B cell (primary cell): ENCODE measurements at regions not wholly inside any gene's neighbourhood (a gene's known extent, or its start where the extent isn't known, plus 50 kb on each side); places are given as distances from the start of the nearest gene placed in this dataset.

Experiments used
- ATAC-seq: fragments of 200-7000 bp; cut with Tn5 transposase; one replicate; pipeline ENCODE4 v1.10.0; 2021; ENCODE audit warnings: low read depth, mild to moderate bottlenecking, moderate number of reproducible peaks, moderate library complexity
- CTCF ChIA-PET: fragments of 350-600 bp; sonication (Branson Sonifier 250); formaldehyde crosslinking; loops from one replicate; lab custom pipeline; 2021; ENCODE audit warnings: antibody characterized with exemption, inconsistent platforms; lab: Charles Lee
- POLR2A ChIA-PET: fragments of 350-600 bp; sonication (Branson Sonifier 250); formaldehyde crosslinking; loops from one replicate; lab custom pipeline; 2021; ENCODE audit warnings: antibody characterized with exemption; lab: Charles Lee
- DNase-seq: peaks from one replicate; pipeline ENCODE4 v3.0.0; 2013
- H2AFZ ChIP-seq: 2 replicates; pipeline ENCODE4 v1.6.1; 2012; ENCODE audit warnings: mild to moderate bottlenecking, low read depth, low read length; ENCODE audit not compliant: insufficient read depth, poor library complexity, severe bottlenecking
- H3K27ac ChIP-seq, 2 donors: 1 replicate in 1 of 2; 2 replicates in 1 of 2; pipeline ENCODE4 v1.5.1; 2012 to 2013; ENCODE audit warnings: low read length in 2 of 2, mild to moderate bottlenecking in 2 of 2, moderate library complexity in 1 of 2
- H3K27me3 ChIP-seq, 4 experiments: fragments of 200-600 bp in 1 of 4; sonication (generic) in 1 of 4; replicated peaks in 1 of 4; 1 replicate in 2 of 4; 2 replicates in 2 of 4; pipeline versions ENCODE4 v1.6.1 to v1.7.0; 2013 to 2016; ENCODE audit warnings: low read length in 3 of 4, mild to moderate bottlenecking in 2 of 4, mixed read lengths in 1 of 4, moderate library complexity in 1 of 4; ENCODE audit not compliant: insufficient read depth in 4 of 4, control insufficient read depth in 3 of 4; ENCODE audit errors: control extremely low read depth in 1 of 4
- H3K36me3 ChIP-seq, 2 experiments: replicated peaks in 1 of 2; 1 replicate in 1 of 2; 2 replicates in 1 of 2; pipeline versions ENCODE4 v1.6.1 to v1.7.1; 2013; ENCODE audit warnings: low read length in 1 of 2; ENCODE audit not compliant: insufficient read depth in 2 of 2, control insufficient read depth in 1 of 2; ENCODE audit errors: control extremely low read depth in 1 of 2, extremely low read depth in 1 of 2
- H3K4me1 ChIP-seq, 2 donors: fragments of 200-600 bp in 1 of 2; sonication (generic) in 1 of 2; 1 replicate in 1 of 2; 2 replicates in 1 of 2; pipeline versions ENCODE4 v1.5.1 to v1.6.1; 2013 to 2017; ENCODE audit warnings: low read length in 2 of 2; ENCODE audit not compliant: control insufficient read depth in 2 of 2, insufficient read depth in 2 of 2
- H3K4me2 ChIP-seq: replicated peaks from 2 replicates; pipeline ENCODE3; 2012; ENCODE audit warnings: mild to moderate bottlenecking, low read depth, low read length; ENCODE audit not compliant: poor library complexity, severe bottlenecking
- H3K4me3 ChIP-seq, 5 experiments: fragments of 200-600 bp in 1 of 5; sonication (generic) in 1 of 5; 1 replicate in 3 of 5; 2 replicates in 2 of 5; pipeline versions ENCODE4 v1.5.1 to v1.7.0; 2011 to 2016; ENCODE audit warnings: low read length in 4 of 5, mild to moderate bottlenecking in 4 of 5, low read depth in 2 of 5, control low read depth in 1 of 5, moderate library complexity in 1 of 5; ENCODE audit not compliant: insufficient read depth in 1 of 5; ENCODE audit errors: control extremely low read depth in 1 of 5, extremely low read depth in 1 of 5
- H3K79me2 ChIP-seq: fragments of 200-600 bp; sonication (generic); one replicate; pipeline ENCODE4 v1.6.0; 2016; ENCODE audit warnings: low read length; ENCODE audit not compliant: control insufficient read depth, insufficient read depth
- H3K9ac ChIP-seq: fragments of 200-600 bp; sonication (generic); 2 replicates; pipeline ENCODE4 v1.6.1; 2017; ENCODE audit warnings: mild to moderate bottlenecking, low read length, moderate library complexity
- H3K9me3 ChIP-seq, 3 donors: one replicate each; pipeline versions ENCODE4 v1.6.1 to v1.7.1; 2013; ENCODE audit warnings: low read length in 2 of 3; ENCODE audit not compliant: control insufficient read depth in 2 of 3, insufficient read depth in 1 of 3; ENCODE audit errors: control extremely low read depth in 1 of 3
- H4K20me1 ChIP-seq: 2 replicates; pipeline ENCODE4 v1.6.0; 2012; ENCODE audit warnings: mild to moderate bottlenecking, low read length; ENCODE audit not compliant: insufficient read depth, control insufficient read depth, poor library complexity, severe bottlenecking
- H3K27ac Mint-ChIP-seq: one replicate; pipeline ENCODE4 v1.8.0; 2021; ENCODE audit warnings: mixed read lengths
- H3K27me3 Mint-ChIP-seq: one replicate; pipeline ENCODE4 v1.8.0; 2021; ENCODE audit warnings: mixed read lengths
- H3K4me1 Mint-ChIP-seq: one replicate; pipeline ENCODE4 v1.8.0; 2021; ENCODE audit warnings: mixed read lengths
- H3K4me3 Mint-ChIP-seq: one replicate; pipeline ENCODE4 v1.8.0; 2021; ENCODE audit warnings: mixed read lengths
- H3K9me3 Mint-ChIP-seq: one replicate; pipeline ENCODE4 v1.8.0; 2022; ENCODE audit warnings: mixed read lengths; ENCODE audit not compliant: insufficient read depth
- EZH2 ChIP-seq: IDR thresholded peaks from 2 replicates; pipeline ENCODE4 v1.6.1; 2012; ENCODE audit warnings: borderline replicate concordance, low read depth, mild to moderate bottlenecking, moderate library complexity, low read length; ENCODE audit not compliant: insufficient read depth, poor library complexity, severe bottlenecking
- WGBS: methylation state at CpG from one replicate; pipeline ENCODE4 v1.1.5; 2013; ENCODE audit warnings: missing lambda C conversion rate; ENCODE audit not compliant: insufficient coverage; 5-methylcytosine and 5-hydroxymethylcytosine counted together
- intact Hi-C: fragments of 100-400 bp; cut with micrococcal nuclease; formaldehyde crosslinking; loops from one replicate; pipeline ENCODE4 v1.10.0; 2022
- TF ChIP-seq, protein P1 (sequence below): fragments of 200-600 bp; IDR thresholded peaks from one replicate; pipeline ENCODE4 v1.8.0; 2022; ENCODE audit warnings: antibody characterized with exemption, mild to moderate bottlenecking

DNA sequence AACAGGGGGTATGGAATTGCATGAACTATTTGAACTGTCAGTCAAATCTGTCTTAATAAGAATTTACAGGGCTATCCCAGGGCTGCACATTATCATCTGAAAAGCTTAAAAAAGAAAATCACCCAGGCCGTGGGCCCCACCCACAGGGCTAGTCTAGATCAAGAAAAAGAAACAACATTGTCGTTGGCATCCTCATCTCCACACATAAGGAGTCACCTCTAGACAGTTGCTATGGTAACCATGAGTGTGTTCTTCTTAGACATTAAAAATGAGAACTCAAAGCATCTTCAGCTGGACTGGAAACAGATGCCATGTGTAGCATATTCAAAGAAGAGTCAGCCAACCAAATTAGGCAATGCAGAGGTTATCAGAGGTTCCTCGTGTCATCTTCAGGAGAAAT lies 72.3 kb upstream of the CPO start:
- DNase-seq (no peak), ATAC-seq (no peak)
- H3K9ac ChIP-seq = no peak overlapping the region
- whole genome bisulfite sequencing = 82% methylated on average over 1 of the region's 3 CpGs
- no peaks in the 10 kb centered on the region for H3K9me3 Mint-ChIP-seq
- H4K20me1 ChIP-seq = no peaks in the 10 kb centered on the region
- H3K9me3 ChIP-seq = no peaks in the 10 kb centered on the region
- no peaks in the 10 kb centered on the region for H3K4me1 Mint-ChIP-seq
- H3K4me2 ChIP-seq = no peak overlapping the region
- no peak overlapping the region for H3K27ac Mint-ChIP-seq
- intact Hi-C loops = no loop called here
- H3K27ac ChIP-seq = no peak overlapping the region
- TF ChIP-seq, protein P1, sequence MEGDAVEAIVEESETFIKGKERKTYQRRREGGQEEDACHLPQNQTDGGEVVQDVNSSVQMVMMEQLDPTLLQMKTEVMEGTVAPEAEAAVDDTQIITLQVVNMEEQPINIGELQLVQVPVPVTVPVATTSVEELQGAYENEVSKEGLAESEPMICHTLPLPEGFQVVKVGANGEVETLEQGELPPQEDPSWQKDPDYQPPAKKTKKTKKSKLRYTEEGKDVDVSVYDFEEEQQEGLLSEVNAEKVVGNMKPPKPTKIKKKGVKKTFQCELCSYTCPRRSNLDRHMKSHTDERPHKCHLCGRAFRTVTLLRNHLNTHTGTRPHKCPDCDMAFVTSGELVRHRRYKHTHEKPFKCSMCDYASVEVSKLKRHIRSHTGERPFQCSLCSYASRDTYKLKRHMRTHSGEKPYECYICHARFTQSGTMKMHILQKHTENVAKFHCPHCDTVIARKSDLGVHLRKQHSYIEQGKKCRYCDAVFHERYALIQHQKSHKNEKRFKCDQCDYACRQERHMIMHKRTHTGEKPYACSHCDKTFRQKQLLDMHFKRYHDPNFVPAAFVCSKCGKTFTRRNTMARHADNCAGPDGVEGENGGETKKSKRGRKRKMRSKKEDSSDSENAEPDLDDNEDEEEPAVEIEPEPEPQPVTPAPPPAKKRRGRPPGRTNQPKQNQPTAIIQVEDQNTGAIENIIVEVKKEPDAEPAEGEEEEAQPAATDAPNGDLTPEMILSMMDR = no peak
- no peak for TF ChIP-seq EZH2
- ChIA-PET POLR2A (no interaction called here), CTCF (no interaction called here)
- peaks cover 3% of the 10 kb centered on the region for H3K27me3 Mint-ChIP-seq
- H3K4me3 ChIP-seq = no peak overlapping the region
- H2AFZ ChIP-seq = no peak overlapping the region
- no peaks in the 10 kb centered on the region for H3K79me2 ChIP-seq
- no peaks in the 10 kb centered on the region for H3K4me1 ChIP-seq
- no peaks in the 10 kb centered on the region for H3K27me3 ChIP-seq
- no peaks in the 10 kb centered on the region for H3K36me3 ChIP-seq
- no peak overlapping the region for H3K4me3 Mint-ChIP-seq

DNA sequence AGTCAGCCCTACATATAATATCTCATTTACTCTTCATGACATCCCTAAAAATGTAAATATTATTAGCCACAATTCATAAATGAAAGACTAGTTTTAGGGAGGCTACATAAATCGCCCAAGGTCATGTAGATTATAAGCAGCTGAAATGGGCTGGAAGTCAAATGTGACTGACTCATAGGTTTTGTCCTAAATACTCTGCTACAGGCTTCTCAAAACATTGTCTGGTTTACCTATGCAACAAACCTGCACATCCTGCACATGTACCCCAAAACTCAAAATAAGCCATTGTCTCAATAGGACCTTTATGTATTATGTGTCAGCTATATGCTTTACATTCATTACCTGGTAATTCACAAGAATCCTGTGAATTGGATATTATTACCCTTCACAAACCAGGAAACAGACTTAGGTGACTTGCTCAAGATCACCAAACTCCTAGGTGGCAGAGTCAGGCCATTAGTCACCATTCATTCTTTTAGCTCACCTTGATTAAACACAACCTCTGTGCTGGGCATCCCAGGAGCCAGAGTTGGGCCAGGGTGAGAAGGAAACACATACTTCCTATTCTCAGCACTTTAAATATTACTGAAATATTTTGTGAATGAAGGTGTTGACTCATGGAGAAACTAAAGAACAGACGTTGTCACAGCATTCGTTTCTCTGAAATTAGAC lies 69.4 kb upstream of the CPO start:
- intact Hi-C loops = no loop called here
- H3K4me1 Mint-ChIP-seq = no peaks in the 10 kb centered on the region
- H3K4me3 Mint-ChIP-seq = no peak overlapping the region
- POLR2A ChIA-PET = no interaction called here
- ATAC-seq = no peak
- CTCF ChIA-PET = no interaction called here
- Histone ChIP-seq H3K9me3 (no peaks in the 10 kb centered on the region), H3K4me2 (no peak overlapping the region), H3K4me1 (no peaks in the 10 kb centered on the region), H3K27me3 (no peaks in the 10 kb centered on the region), H4K20me1 (no peaks in the 10 kb centered on the region), H3K9ac (no peak overlapping the region), H2AFZ (no peak overlapping the region), H3K4me3 (no peak overlapping the region), H3K27ac (no peak overlapping the region), H3K79me2 (no peaks in the 10 kb centered on the region), H3K36me3 (no peaks in the 10 kb centered on the region)
- H3K9me3 Mint-ChIP-seq = no peaks in the 10 kb centered on the region
- peaks cover 4% of the 10 kb centered on the region for H3K27me3 Mint-ChIP-seq
- TF ChIP-seq, protein P1 = no peak
- no peak for TF ChIP-seq EZH2
- no CpG with 5 or more reads among the region's 3 CpGs for WGBS
- DNase-seq = no peak
- H3K27ac Mint-ChIP-seq = no peak overlapping the region
